ENCODE measurements at regions not wholly inside any gene's neighbourhood (a gene's known extent, or its start where the extent isn't known, plus 50 kb on each side); places are given as distances from the start of the nearest gene placed in this dataset.

GRCh38 chr21:31531967-31532366, 127.5 kb upstream of the SOD1 start:
- ATAC-seq, result peak; percentile 70 to 72

GRCh38 chr21:31530897-31531705, 128.4 kb upstream of the SOD1 start:
- H3K4me3 ChIP-seq (ENCODE audit: low read length), result no peak overlapping the region
- no peak overlapping the region for H3K27ac ChIP-seq (ENCODE audit: low read length)
- intact Hi-C loops (cut with DNase I), result no loop called here
- no peaks in the 10 kb centered on the region for H3K4me1 ChIP-seq (ENCODE audit: control insufficient read depth, insufficient read depth, low read length)
- DNase-seq (peak in 2 of 3 donors; percentile 54 to 72), ATAC-seq (peak in 1 of 2 donors; percentile 53)
- H3K27me3 ChIP-seq (ENCODE audit: control insufficient read depth, insufficient read depth), result no peaks in the 10 kb centered on the region
- WGBS, result 61% methylated on average over 10 of the region's 10 CpGs
- H3K9me3 ChIP-seq (ENCODE audit: control insufficient read depth, low read length), result no peaks in the 10 kb centered on the region

More at GRCh38 chr21:31531967-31532366, 127.5 kb upstream of the SOD1 start:
- intact Hi-C loops (cut with DNase I), result loop anchor here in 1 of 4 donors (2.0 kb wide), 1 partner anchor 13 kb away; no protein-coding TSS in a partner anchor
- no peaks in the 10 kb centered on the region for H3K4me1 ChIP-seq (ENCODE audit: control insufficient read depth, insufficient read depth, low read length)
- no peaks in the 10 kb centered on the region for H3K27me3 ChIP-seq (ENCODE audit: control insufficient read depth, insufficient read depth)
- no peak for DNase-seq
- 92% methylated on average over 1 of the region's 1 CpG for WGBS
- no peak overlapping the region for H3K4me3 ChIP-seq (ENCODE audit: low read length)
- no peaks in the 10 kb centered on the region for H3K9me3 ChIP-seq (ENCODE audit: control insufficient read depth, low read length)
- no peak overlapping the region for H3K27ac ChIP-seq (ENCODE audit: low read length)

GRCh38 chr21:31530364-31530763, 129.1 kb upstream of the SOD1 start:
- ATAC-seq, result no peak
- H3K4me3 ChIP-seq (ENCODE audit: low read length), result no peak overlapping the region
- intact Hi-C loops (cut with DNase I), result no loop called here
- H3K4me1 ChIP-seq (ENCODE audit: control insufficient read depth, insufficient read depth, low read length), result no peaks in the 10 kb centered on the region
- DNase-seq, result no peak
- H3K27me3 ChIP-seq (ENCODE audit: control insufficient read depth, insufficient read depth), result no peaks in the 10 kb centered on the region
- H3K9me3 ChIP-seq (ENCODE audit: control insufficient read depth, low read length), result no peaks in the 10 kb centered on the region
- no peak overlapping the region for H3K27ac ChIP-seq (ENCODE audit: low read length)
- 79% methylated on average over 9 of the region's 9 CpGs for WGBS

- DNase-seq (no peak), ATAC-seq (no peak)
- H3K9me3 ChIP-seq (ENCODE audit: control insufficient read depth, low read length), result no peaks in the 10 kb centered on the region
- H3K4me3 ChIP-seq (ENCODE audit: low read length), result no peak overlapping the region
- intact Hi-C loops (cut with DNase I), result no loop called here
- no peaks in the 10 kb centered on the region for H3K4me1 ChIP-seq (ENCODE audit: control insufficient read depth, insufficient read depth, low read length)
- H3K27ac ChIP-seq (ENCODE audit: low read length), result no peak overlapping the region
- H3K27me3 ChIP-seq (ENCODE audit: control insufficient read depth, insufficient read depth), result no peaks in the 10 kb centered on the region
- WGBS, result 40% methylated on average over 1 of the region's 1 CpG
Measured at GRCh38 chr21:31529406-31529805, 130.1 kb upstream of the SOD1 start.

- Histone ChIP-seq H3K9me3 (ENCODE audit: control insufficient read depth, low read length) (no peaks in the 10 kb centered on the region), H3K4me1 (ENCODE audit: control insufficient read depth, insufficient read depth, low read length) (no peaks in the 10 kb centered on the region), H3K27me3 (ENCODE audit: control insufficient read depth, insufficient read depth) (no peaks in the 10 kb centered on the region), H3K27ac (ENCODE audit: low read length) (no peak overlapping the region), H3K4me3 (ENCODE audit: low read length) (no peak overlapping the region)
- ATAC-seq (no peak), DNase-seq (no peak)
- WGBS, result 72% methylated on average over 4 of the region's 4 CpGs
- intact Hi-C loops (cut with DNase I), result no loop called here
Measured at GRCh38 chr21:31526040-31526439, 133.5 kb upstream of the SOD1 start.

GRCh38 chr21:31524140-31524539, 135.4 kb upstream of the SOD1 start:
- intact Hi-C loops (cut with DNase I), result no loop called here
- no peak overlapping the region for H3K27ac ChIP-seq (ENCODE audit: low read length)
- no peaks in the 10 kb centered on the region for H3K9me3 ChIP-seq (ENCODE audit: control insufficient read depth, low read length)

GRCh38 chr21:31521515-31521914, 138.0 kb upstream of the SOD1 start:
- DNase-seq, result no peak
- H3K4me3 ChIP-seq (ENCODE audit: low read length), result no peak overlapping the region
- intact Hi-C loops (cut with DNase I), result no loop called here
- H3K9me3 ChIP-seq (ENCODE audit: control insufficient read depth, low read length), result no peaks in the 10 kb centered on the region
- H3K4me1 ChIP-seq (ENCODE audit: control insufficient read depth, insufficient read depth, low read length), result peaks cover 2% of the 10 kb centered on the region
- WGBS, result 86% methylated on average over 3 of the region's 3 CpGs
- H3K27ac ChIP-seq (ENCODE audit: low read length), result no peak overlapping the region
- H3K27me3 ChIP-seq (ENCODE audit: control insufficient read depth, insufficient read depth), result no peaks in the 10 kb centered on the region
- no peak for ATAC-seq

More at GRCh38 chr21:31524140-31524539, 135.4 kb upstream of the SOD1 start:
- H3K27me3 ChIP-seq (ENCODE audit: control insufficient read depth, insufficient read depth), result no peaks in the 10 kb centered on the region
- no peaks in the 10 kb centered on the region for H3K4me1 ChIP-seq (ENCODE audit: control insufficient read depth, insufficient read depth, low read length)
- ATAC-seq (no peak), DNase-seq (no peak)
- WGBS, result 60% methylated on average over 4 of the region's 4 CpGs
- no peak overlapping the region for H3K4me3 ChIP-seq (ENCODE audit: low read length)

- DNase-seq (no peak), ATAC-seq (no peak)
- Histone ChIP-seq H3K4me3 (ENCODE audit: low read length) (no peak overlapping the region), H3K27ac (ENCODE audit: low read length) (no peak overlapping the region), H3K27me3 (ENCODE audit: control insufficient read depth, insufficient read depth) (no peaks in the 10 kb centered on the region), H3K4me1 (ENCODE audit: control insufficient read depth, insufficient read depth, low read length) (peaks cover 2% of the 10 kb centered on the region), H3K9me3 (ENCODE audit: control insufficient read depth, low read length) (no peaks in the 10 kb centered on the region)
- WGBS, result 88% methylated on average over 8 of the region's 8 CpGs
- intact Hi-C loops (cut with DNase I), result no loop called here
Measured at GRCh38 chr21:31520561-31521098, 138.9 kb upstream of the SOD1 start.

- ATAC-seq (no peak), DNase-seq (no peak)
- intact Hi-C loops (cut with DNase I), result loop anchor here in 1 of 4 donors (2.0 kb wide), 1 partner anchor 14 kb away; no protein-coding TSS in a partner anchor
- Histone ChIP-seq H3K4me3 (ENCODE audit: low read length) (no peak overlapping the region), H3K27ac (ENCODE audit: low read length) (no peak overlapping the region), H3K9me3 (ENCODE audit: control insufficient read depth, low read length) (no peaks in the 10 kb centered on the region), H3K4me1 (ENCODE audit: control insufficient read depth, insufficient read depth, low read length) (peaks cover 2% of the 10 kb centered on the region), H3K27me3 (ENCODE audit: control insufficient read depth, insufficient read depth) (no peaks in the 10 kb centered on the region)
- WGBS, result 95% methylated on average over 4 of the region's 4 CpGs
Measured at GRCh38 chr21:31518580-31518979, 140.9 kb upstream of the SOD1 start.

- no peak for DNase-seq
- no peak overlapping the region for H3K4me3 ChIP-seq (ENCODE audit: low read length)
- no peaks in the 10 kb centered on the region for H3K9me3 ChIP-seq (ENCODE audit: control insufficient read depth, low read length)
- peaks cover 2% of the 10 kb centered on the region for H3K4me1 ChIP-seq (ENCODE audit: control insufficient read depth, insufficient read depth, low read length)
- H3K27ac ChIP-seq (ENCODE audit: low read length), result no peak overlapping the region
- ATAC-seq, result no peak
- intact Hi-C loops (cut with DNase I), result loop anchor here in 1 of 4 donors (2.0 kb wide), 1 partner anchor 15 kb away; no protein-coding TSS in a partner anchor
- H3K27me3 ChIP-seq (ENCODE audit: control insufficient read depth, insufficient read depth), result no peaks in the 10 kb centered on the region
- WGBS, result 59% methylated on average over 8 of the region's 8 CpGs
Measured at GRCh38 chr21:31517664-31518414, 141.7 kb upstream of the SOD1 start.

- H3K27me3 ChIP-seq (ENCODE audit: control insufficient read depth, insufficient read depth), result no peaks in the 10 kb centered on the region
- 94% methylated on average over 2 of the region's 2 CpGs for WGBS
- intact Hi-C loops (cut with DNase I), result no loop called here
- H3K4me3 ChIP-seq (ENCODE audit: low read length), result no peak overlapping the region
- ATAC-seq, result no peak
- H3K9me3 ChIP-seq (ENCODE audit: control insufficient read depth, low read length), result no peaks in the 10 kb centered on the region
- H3K27ac ChIP-seq (ENCODE audit: low read length), result no peak overlapping the region
- DNase-seq, result no peak
- H3K4me1 ChIP-seq (ENCODE audit: control insufficient read depth, insufficient read depth, low read length), result peaks cover 2% of the 10 kb centered on the region
Measured at GRCh38 chr21:31515253-31515652, 144.2 kb upstream of the SOD1 start.

All from right cardiac atrium (tissue), 5 donors.